Kidney epithelial cell (primary cell): ENCODE measurements at regions not wholly inside any gene's neighbourhood (a gene's known extent, or its start where the extent isn't known, plus 50 kb on each side); places are given as distances from the start of the nearest gene placed in this dataset.

ENCODE experiments used
- DNase-seq: peaks from one replicate; pipeline ENCODE4 v3.0.0-alpha.2; 2010; ENCODE audit warnings: low read depth
- H3K27me3 ChIP-seq: 2 replicates; pipeline ENCODE4 v1.6.0; 2011; ENCODE audit warnings: low read length; ENCODE audit not compliant: control insufficient read depth, insufficient read depth
- H3K36me3 ChIP-seq: 2 replicates; pipeline ENCODE4 v1.5.1; 2011; ENCODE audit warnings: low read length; ENCODE audit not compliant: control insufficient read depth, insufficient read depth
- H3K4me3 ChIP-seq: 2 replicates; pipeline ENCODE4 v1.5.1; 2011; ENCODE audit warnings: low read depth, mild to moderate bottlenecking, control low read depth, low read length
- CTCF ChIP-seq: IDR thresholded peaks from 2 replicates; pipeline ENCODE4 v1.5.1; 2011; ENCODE audit warnings: mild to moderate bottlenecking, moderate library complexity, low read length, control low read depth, inconsistent platforms; ENCODE audit not compliant: insufficient read depth, poor library complexity, severe bottlenecking

- no peak overlapping the region for H3K4me3 ChIP-seq
- DNase-seq, result no peak
- no peaks in the 10 kb centered on the region for H3K27me3 ChIP-seq
- TF ChIP-seq CTCF, result peak; percentile 18
- H3K36me3 ChIP-seq, result no peaks in the 10 kb centered on the region
Observed at GRCh38 chr4:24195991-24196736, 306.3 kb upstream of the PPARGC1A start.

GRCh38 chr4:24192018-24192641 lies 302.3 kb upstream of the PPARGC1A start:
- DNase-seq, result no peak
- no peak overlapping the region for H3K4me3 ChIP-seq
- H3K36me3 ChIP-seq, result no peaks in the 10 kb centered on the region
- no peak for TF ChIP-seq CTCF
- H3K27me3 ChIP-seq, result no peaks in the 10 kb centered on the region

GRCh38 chr4:24190761-24191695 lies 301.2 kb upstream of the PPARGC1A start:
- Histone ChIP-seq H3K36me3 (no peaks in the 10 kb centered on the region), H3K27me3 (no peaks in the 10 kb centered on the region), H3K4me3 (no peak overlapping the region)
- no peak for TF ChIP-seq CTCF
- no peak for DNase-seq

GRCh38 chr4:24188459-24188858 lies 298.6 kb upstream of the PPARGC1A start:
- no peaks in the 10 kb centered on the region for H3K36me3 ChIP-seq
- no peak for TF ChIP-seq CTCF
- no peak overlapping the region for H3K4me3 ChIP-seq
- no peak for DNase-seq
- no peaks in the 10 kb centered on the region for H3K27me3 ChIP-seq

- TF ChIP-seq CTCF, result no peak
- no peak for DNase-seq
- Histone ChIP-seq H3K4me3 (no peak overlapping the region), H3K36me3 (no peaks in the 10 kb centered on the region), H3K27me3 (no peaks in the 10 kb centered on the region)
Observed at GRCh38 chr4:24186466-24186865, 296.6 kb upstream of the PPARGC1A start.
